Fibroblast of lung (primary cell): ENCODE measurements at regions not wholly inside any gene's neighbourhood (a gene's known extent, or its start where the extent isn't known, plus 50 kb on each side); places are given as distances from the start of the nearest gene placed in this dataset.

Source experiments
- DNase-seq, 2 donors: peaks; one replicate each; pipeline versions ENCODE4 v3.0.0 to v3.0.0-alpha.2; 2010; ENCODE audit warnings: low read depth in 2 of 2
- H2AFZ ChIP-seq: 2 replicates; pipeline ENCODE4 v1.5.1; 2012; ENCODE audit warnings: low read length, control low read depth, inconsistent platforms
- H3K27ac ChIP-seq: 2 replicates; pipeline ENCODE4 v1.5.1; 2011; ENCODE audit warnings: low read length, control low read depth; ENCODE audit not compliant: insufficient read depth
- H3K27me3 ChIP-seq: 2 replicates; pipeline ENCODE4 v1.5.1; 2011; ENCODE audit warnings: mild to moderate bottlenecking, low read length; ENCODE audit not compliant: control insufficient read depth, insufficient read depth
- H3K36me3 ChIP-seq: 2 replicates; pipeline ENCODE4 v1.5.1; 2011; ENCODE audit warnings: low read length; ENCODE audit not compliant: control insufficient read depth, insufficient read depth
- H3K4me1 ChIP-seq: 2 replicates; pipeline ENCODE4 v1.5.1; 2011; ENCODE audit warnings: low read length; ENCODE audit not compliant: control insufficient read depth, insufficient read depth; ENCODE audit errors: extremely low read depth
- H3K4me2 ChIP-seq: 2 replicates; pipeline ENCODE4 v1.5.1; 2011; ENCODE audit warnings: low read length, control low read depth; ENCODE audit not compliant: insufficient read depth; ENCODE audit errors: extremely low read depth
- H3K4me3 ChIP-seq, 4 experiments: fragments of 200-600 bp in 1 of 4; sonication (generic) in 1 of 4; replicated peaks in 1 of 4; 2 replicates each; pipeline ENCODE4 v1.5.1; 2011 to 2016; ENCODE audit warnings: low read length in 4 of 4, low read depth in 3 of 4, mild to moderate bottlenecking in 3 of 4, control low read depth in 2 of 4, inconsistent platforms in 1 of 4, mixed read lengths in 1 of 4; ENCODE audit not compliant: insufficient read depth in 1 of 4; ENCODE audit errors: control extremely low read depth in 1 of 4
- H3K79me2 ChIP-seq: 2 replicates; pipeline ENCODE4 v1.5.1; 2012; ENCODE audit warnings: mild to moderate bottlenecking, low read length, inconsistent platforms; ENCODE audit not compliant: control insufficient read depth, insufficient read depth
- H3K9ac ChIP-seq: 2 replicates; pipeline ENCODE4 v1.5.1; 2011; ENCODE audit warnings: mild to moderate bottlenecking, low read length, control low read depth; ENCODE audit not compliant: insufficient read depth
- H3K9me3 ChIP-seq: 2 replicates; pipeline ENCODE4 v1.5.1; 2012; ENCODE audit warnings: low read depth, low read length; ENCODE audit not compliant: control insufficient read depth, insufficient read depth
- H4K20me1 ChIP-seq: 2 replicates; pipeline ENCODE4 v1.5.1; 2011; ENCODE audit warnings: low read length; ENCODE audit not compliant: control insufficient read depth, insufficient read depth; ENCODE audit errors: extremely low read depth
- EZH2 ChIP-seq: IDR thresholded peaks from 2 replicates; pipeline ENCODE4 v1.5.1; 2012; ENCODE audit warnings: low read length, control low read depth, mild to moderate bottlenecking; ENCODE audit errors: missing control alignments
- TF ChIP-seq, protein P1 (sequence below), 2 donors: IDR thresholded peaks in 1 of 2; conservative IDR thresholded peaks in 1 of 2; 1 replicate in 1 of 2; 2 replicates in 1 of 2; pipeline ENCODE4 v1.5.1; 2011 to 2012; ENCODE audit warnings: low read length in 2 of 2, control low read depth in 1 of 2, inconsistent platforms in 1 of 2, low read depth in 1 of 2, mild to moderate bottlenecking in 1 of 2

- no peak overlapping the region for H2AFZ ChIP-seq
- no peak for TF ChIP-seq EZH2
- TF ChIP-seq, protein P1, sequence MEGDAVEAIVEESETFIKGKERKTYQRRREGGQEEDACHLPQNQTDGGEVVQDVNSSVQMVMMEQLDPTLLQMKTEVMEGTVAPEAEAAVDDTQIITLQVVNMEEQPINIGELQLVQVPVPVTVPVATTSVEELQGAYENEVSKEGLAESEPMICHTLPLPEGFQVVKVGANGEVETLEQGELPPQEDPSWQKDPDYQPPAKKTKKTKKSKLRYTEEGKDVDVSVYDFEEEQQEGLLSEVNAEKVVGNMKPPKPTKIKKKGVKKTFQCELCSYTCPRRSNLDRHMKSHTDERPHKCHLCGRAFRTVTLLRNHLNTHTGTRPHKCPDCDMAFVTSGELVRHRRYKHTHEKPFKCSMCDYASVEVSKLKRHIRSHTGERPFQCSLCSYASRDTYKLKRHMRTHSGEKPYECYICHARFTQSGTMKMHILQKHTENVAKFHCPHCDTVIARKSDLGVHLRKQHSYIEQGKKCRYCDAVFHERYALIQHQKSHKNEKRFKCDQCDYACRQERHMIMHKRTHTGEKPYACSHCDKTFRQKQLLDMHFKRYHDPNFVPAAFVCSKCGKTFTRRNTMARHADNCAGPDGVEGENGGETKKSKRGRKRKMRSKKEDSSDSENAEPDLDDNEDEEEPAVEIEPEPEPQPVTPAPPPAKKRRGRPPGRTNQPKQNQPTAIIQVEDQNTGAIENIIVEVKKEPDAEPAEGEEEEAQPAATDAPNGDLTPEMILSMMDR (conservative IDR thresholded peaks at IDR 0.05 in 1 of 2, IDR thresholded peaks at IDR 0.05 in 1 of 2; ENCODE audit: low read depth in 1 of 2, low read length in 2 of 2) = peak in 1 of 2 donors; percentile 0
- no peak overlapping the region for H3K9ac ChIP-seq
- no peak overlapping the region for H3K27ac ChIP-seq
- no peaks in the 10 kb centered on the region for H3K9me3 ChIP-seq
- H3K4me3 ChIP-seq = no peak overlapping the region
- no peaks in the 10 kb centered on the region for H3K4me1 ChIP-seq
- H3K4me2 ChIP-seq = no peak overlapping the region
- H3K27me3 ChIP-seq = no peaks in the 10 kb centered on the region
- H3K36me3 ChIP-seq = no peaks in the 10 kb centered on the region
- H4K20me1 ChIP-seq = no peaks in the 10 kb centered on the region
- no peak for DNase-seq
- no peaks in the 10 kb centered on the region for H3K79me2 ChIP-seq
Observed at GRCh38 chr4:181618896-181619295, 624.3 kb upstream of the TENM3 start.

DNA sequence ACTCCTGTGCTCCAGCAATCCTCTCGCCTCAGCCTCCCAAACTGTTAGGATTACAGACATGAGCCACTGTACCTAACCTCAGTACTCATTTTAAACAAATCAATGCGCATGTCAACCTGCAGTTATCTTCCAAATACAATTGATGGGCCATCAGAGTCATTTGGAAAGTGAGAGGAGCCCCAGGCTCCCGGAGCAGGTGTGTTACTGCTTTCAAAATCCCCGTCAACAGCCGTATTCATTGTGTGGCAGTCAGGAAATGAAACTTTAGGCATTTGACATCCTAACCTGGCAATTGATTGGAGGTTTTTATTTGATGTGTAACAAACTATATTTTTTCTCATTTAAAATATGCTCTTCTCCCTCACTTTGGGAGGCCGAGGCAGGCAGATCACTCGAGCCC, 623.6 kb upstream of the TENM3 start:
- no peak overlapping the region for H3K27ac ChIP-seq
- no peaks in the 10 kb centered on the region for H3K9me3 ChIP-seq
- no peaks in the 10 kb centered on the region for H3K27me3 ChIP-seq
- H3K4me1 ChIP-seq = no peaks in the 10 kb centered on the region
- DNase-seq = no peak
- H3K4me2 ChIP-seq = no peak overlapping the region
- H3K4me3 ChIP-seq = no peak overlapping the region
- no peaks in the 10 kb centered on the region for H3K36me3 ChIP-seq
- no peak for TF ChIP-seq EZH2
- TF ChIP-seq, protein P1 (conservative IDR thresholded peaks at IDR 0.05 in 1 of 2, IDR thresholded peaks at IDR 0.05 in 1 of 2; ENCODE audit: low read depth in 1 of 2, low read length in 2 of 2) = no peak
- H3K79me2 ChIP-seq = no peaks in the 10 kb centered on the region
- H2AFZ ChIP-seq = no peak overlapping the region
- no peak overlapping the region for H3K9ac ChIP-seq
- H4K20me1 ChIP-seq = no peaks in the 10 kb centered on the region

GRCh38 chr4:181637186-181638105, 605.8 kb upstream of the TENM3 start:
- Histone ChIP-seq H2AFZ (no peak overlapping the region), H3K4me1 (no peaks in the 10 kb centered on the region), H3K36me3 (no peaks in the 10 kb centered on the region), H3K4me2 (no peak overlapping the region), H3K27me3 (no peaks in the 10 kb centered on the region), H3K9me3 (no peaks in the 10 kb centered on the region), H3K27ac (no peak overlapping the region), H3K4me3 (no peak overlapping the region), H3K79me2 (no peaks in the 10 kb centered on the region), H4K20me1 (no peaks in the 10 kb centered on the region), H3K9ac (no peak overlapping the region)
- TF ChIP-seq, protein P1 (conservative IDR thresholded peaks at IDR 0.05 in 1 of 2, IDR thresholded peaks at IDR 0.05 in 1 of 2; ENCODE audit: low read depth in 1 of 2, low read length in 2 of 2) = no peak
- TF ChIP-seq EZH2 = no peak
- DNase-seq = peak; percentile 32 to 58
